Osteocyte (in vitro differentiated cells): ENCODE measurements at regions not wholly inside any gene's neighbourhood (a gene's known extent, or its start where the extent isn't known, plus 50 kb on each side); places are given as distances from the start of the nearest gene placed in this dataset.

Experiments used
- DNase-seq: peaks from one replicate; pipeline ENCODE4 v3.0.0; 2021; ENCODE audit warnings: mixed read lengths; ENCODE audit not compliant: unreplicated experiment; ENCODE audit errors: extremely low spot score
- H3K27ac Mint-ChIP-seq: one replicate; pipeline ENCODE4 v1.8.0; 2021; ENCODE audit warnings: mild to moderate bottlenecking, mixed read lengths; ENCODE audit not compliant: unreplicated experiment
- H3K27me3 Mint-ChIP-seq: one replicate; pipeline ENCODE4 v1.8.0; 2021; ENCODE audit warnings: mixed read lengths; ENCODE audit not compliant: unreplicated experiment
- H3K36me3 Mint-ChIP-seq: one replicate; pipeline ENCODE4 v1.8.0; 2021; ENCODE audit warnings: mixed read lengths; ENCODE audit not compliant: unreplicated experiment
- H3K4me1 Mint-ChIP-seq: one replicate; pipeline ENCODE4 v1.8.0; 2021; ENCODE audit warnings: mixed read lengths; ENCODE audit not compliant: unreplicated experiment
- H3K4me3 Mint-ChIP-seq: one replicate; pipeline ENCODE4 v1.8.0; 2021; ENCODE audit warnings: mild to moderate bottlenecking, moderate library complexity, mixed read lengths; ENCODE audit not compliant: unreplicated experiment
- H3K9me3 Mint-ChIP-seq: one replicate; pipeline ENCODE4 v1.8.0; 2021; ENCODE audit warnings: mixed read lengths; ENCODE audit not compliant: unreplicated experiment
- CTCF ChIP-seq: fragments of 200-600 bp; sonication (generic); IDR thresholded peaks from 2 replicates; pipeline ENCODE4 v1.5.0; 2021; ENCODE audit warnings: antibody characterized with exemption, mild to moderate bottlenecking, moderate library complexity

GRCh38 chr13:34620862-34621261 is 321.2 kb upstream of the NBEA start:
- H3K4me1 Mint-ChIP-seq: peaks cover 12% of the 10 kb centered on the region

GRCh38 chr13:34623331-34623730 is 318.7 kb upstream of the NBEA start:
- no peak overlapping the region for H3K27ac Mint-ChIP-seq
- H3K27me3 Mint-ChIP-seq: peaks cover 7% of the 10 kb centered on the region
- H3K9me3 Mint-ChIP-seq: no peaks in the 10 kb centered on the region
- H3K4me3 Mint-ChIP-seq: no peak overlapping the region
- no peak for DNase-seq
- H3K36me3 Mint-ChIP-seq: no peaks in the 10 kb centered on the region
- peaks cover 5% of the 10 kb centered on the region for H3K4me1 Mint-ChIP-seq
- TF ChIP-seq CTCF: no peak

More at GRCh38 chr13:34620862-34621261, 321.2 kb upstream of the NBEA start:
- Mint-ChIP-seq H3K27me3 (peaks cover 8% of the 10 kb centered on the region), H3K27ac (no peak overlapping the region), H3K4me3 (no peak overlapping the region), H3K36me3 (no peaks in the 10 kb centered on the region), H3K9me3 (no peaks in the 10 kb centered on the region)
- no peak for TF ChIP-seq CTCF
- DNase-seq: no peak

- no peak overlapping the region for H3K4me3 Mint-ChIP-seq
- H3K9me3 Mint-ChIP-seq: no peaks in the 10 kb centered on the region
- no peak overlapping the region for H3K27ac Mint-ChIP-seq
Measured at GRCh38 chr13:34627509-34628208, 314.4 kb upstream of the NBEA start.

GRCh38 chr13:34628209-34628682 is 313.8 kb upstream of the NBEA start:
- H3K27me3 Mint-ChIP-seq: peaks cover 7% of the 10 kb centered on the region
- H3K36me3 Mint-ChIP-seq: no peaks in the 10 kb centered on the region
- H3K4me1 Mint-ChIP-seq: no peaks in the 10 kb centered on the region
- no peak for DNase-seq
- TF ChIP-seq CTCF: no peak
- H3K27ac Mint-ChIP-seq: no peak overlapping the region
- no peak overlapping the region for H3K4me3 Mint-ChIP-seq
- H3K9me3 Mint-ChIP-seq: no peaks in the 10 kb centered on the region

More at GRCh38 chr13:34627509-34628208, 314.4 kb upstream of the NBEA start:
- DNase-seq: no peak
- no peaks in the 10 kb centered on the region for H3K36me3 Mint-ChIP-seq
- no peaks in the 10 kb centered on the region for H3K4me1 Mint-ChIP-seq
- peaks cover 7% of the 10 kb centered on the region for H3K27me3 Mint-ChIP-seq
- no peak for TF ChIP-seq CTCF

- no peak overlapping the region for H3K27ac Mint-ChIP-seq
- no peaks in the 10 kb centered on the region for H3K4me1 Mint-ChIP-seq
Measured at GRCh38 chr13:34634448-34634847, 307.6 kb upstream of the NBEA start.

More at GRCh38 chr13:34634448-34634847, 307.6 kb upstream of the NBEA start:
- no peaks in the 10 kb centered on the region for H3K36me3 Mint-ChIP-seq
- no peak overlapping the region for H3K4me3 Mint-ChIP-seq
- peaks cover 12% of the 10 kb centered on the region for H3K27me3 Mint-ChIP-seq
- TF ChIP-seq CTCF: no peak
- H3K9me3 Mint-ChIP-seq: no peaks in the 10 kb centered on the region
- no peak for DNase-seq
